ENCODE measurements at regions not wholly inside any gene's neighbourhood (a gene's known extent, or its start where the extent isn't known, plus 50 kb on each side); places are given as distances from the start of the nearest gene placed in this dataset.

GRCh38 chr12:70094467-70094866, 148.8 kb upstream of the CNOT2 start:
- TF ChIP-seq CTCF (IDR thresholded peaks at IDR 0.05) (no peak), POLR2A (IDR thresholded peaks at IDR 0.05; ENCODE audit: low read depth) (no peak)
